ENCODE measurements at regions not wholly inside any gene's neighbourhood (a gene's known extent, or its start where the extent isn't known, plus 50 kb on each side); places are given as distances from the start of the nearest gene placed in this dataset.

- Histone ChIP-seq H3K27ac (ENCODE audit: low read depth, low read length) (no peak overlapping the region), H4K20me1 (ENCODE audit: insufficient read depth) (no peaks in the 10 kb centered on the region), H3K4me2 (ENCODE audit: low read length) (no peak overlapping the region), H3K9ac (ENCODE audit: low read length) (no peak overlapping the region), H3K9me2 (ENCODE audit: insufficient read depth) (no peaks in the 10 kb centered on the region), H3K79me2 (ENCODE audit: insufficient read depth, low read length) (peaks cover 14% of the 10 kb centered on the region; the same call in 1 of the 2 replicates), H3K27me3 (ENCODE audit: insufficient read depth, low read length) (no peaks in the 10 kb centered on the region), H2AFZ (ENCODE audit: low read depth, low read length, poor library complexity, severe bottlenecking) (no peak overlapping the region), H3K4me3 (replicated peaks in 1 of 2; ENCODE audit: low read depth in 1 of 2, low read length in 2 of 2) (no peak overlapping the region), H3K9me3 (ENCODE audit: control insufficient read depth in 1 of 2, insufficient read depth in 1 of 2, low read depth in 1 of 2, low read length in 2 of 2) (no peaks in the 10 kb centered on the region), H3K4me1 (ENCODE audit: control insufficient read depth in 1 of 2, insufficient read depth in 2 of 2, low read length in 2 of 2) (peaks cover 0 to 5% of the 10 kb centered on the region in 2 experiments; a peak in 1 of 4 replicates), H3K36me3 (ENCODE audit: control insufficient read depth in 1 of 2, insufficient read depth in 2 of 2, low read length in 2 of 2) (no peaks in the 10 kb centered on the region)
- ATAC-seq (no peak), DNase-seq (ENCODE audit: low read depth, low spot score) (no peak)
- intact Hi-C loops (cut with micrococcal nuclease): no loop called here
- ChIA-PET POLR2A (no interaction called here), RAD21 (ENCODE audit: low non-redundant PET in 1 of 2, low total read pairs in 2 of 2, uncharacterized antibody in 2 of 2, unreplicated experiment in 2 of 2) (no interaction called here), CTCF (interaction anchor here (0.9 kb wide), 1 partner anchor 9 kb away, joined by 4 read pairs; no protein-coding TSS in a partner anchor)
- TF ChIP-seq EGR1 (IDR thresholded peaks at IDR 0.05; ENCODE audit: low read depth) (no peak), ZBTB33 (IDR thresholded peaks at IDR 0.05; ENCODE audit: extremely low read depth, insufficient replicate concordance, low read length) (no peak), SP1 (IDR thresholded peaks at IDR 0.05; ENCODE audit: low read depth) (no peak), ZNF274 (IDR thresholded peaks at IDR 0.05; ENCODE audit: low read depth, low read length) (no peak), JUND (IDR thresholded peaks at IDR 0.05) (no peak), POLR2A (IDR thresholded peaks at IDR 0.05; ENCODE audit: borderline replicate concordance, extremely low read depth, insufficient read depth, insufficient read length) (no peak), EZH2phosphoT487 (IDR thresholded peaks at IDR 0.05; ENCODE audit: borderline replicate concordance) (no peak), SRF (IDR thresholded peaks at IDR 0.05; ENCODE audit: low read depth) (no peak), POLR2AphosphoS5 (IDR thresholded peaks at IDR 0.05; ENCODE audit: low read depth, low read length) (no peak), TCF7L2 (IDR thresholded peaks at IDR 0.05; ENCODE audit: borderline replicate concordance, extremely low read depth, insufficient read depth, insufficient read length) (no peak), CBX3 (IDR thresholded peaks at IDR 0.05; ENCODE audit: low read depth) (no peak), CEBPB (IDR thresholded peaks at IDR 0.05; ENCODE audit: low read depth) (no peak), ZFX (IDR thresholded peaks at IDR 0.05) (no peak), SIN3A (IDR thresholded peaks at IDR 0.05; ENCODE audit: low read depth) (no peak)
- TF ChIP-seq, protein P1, sequence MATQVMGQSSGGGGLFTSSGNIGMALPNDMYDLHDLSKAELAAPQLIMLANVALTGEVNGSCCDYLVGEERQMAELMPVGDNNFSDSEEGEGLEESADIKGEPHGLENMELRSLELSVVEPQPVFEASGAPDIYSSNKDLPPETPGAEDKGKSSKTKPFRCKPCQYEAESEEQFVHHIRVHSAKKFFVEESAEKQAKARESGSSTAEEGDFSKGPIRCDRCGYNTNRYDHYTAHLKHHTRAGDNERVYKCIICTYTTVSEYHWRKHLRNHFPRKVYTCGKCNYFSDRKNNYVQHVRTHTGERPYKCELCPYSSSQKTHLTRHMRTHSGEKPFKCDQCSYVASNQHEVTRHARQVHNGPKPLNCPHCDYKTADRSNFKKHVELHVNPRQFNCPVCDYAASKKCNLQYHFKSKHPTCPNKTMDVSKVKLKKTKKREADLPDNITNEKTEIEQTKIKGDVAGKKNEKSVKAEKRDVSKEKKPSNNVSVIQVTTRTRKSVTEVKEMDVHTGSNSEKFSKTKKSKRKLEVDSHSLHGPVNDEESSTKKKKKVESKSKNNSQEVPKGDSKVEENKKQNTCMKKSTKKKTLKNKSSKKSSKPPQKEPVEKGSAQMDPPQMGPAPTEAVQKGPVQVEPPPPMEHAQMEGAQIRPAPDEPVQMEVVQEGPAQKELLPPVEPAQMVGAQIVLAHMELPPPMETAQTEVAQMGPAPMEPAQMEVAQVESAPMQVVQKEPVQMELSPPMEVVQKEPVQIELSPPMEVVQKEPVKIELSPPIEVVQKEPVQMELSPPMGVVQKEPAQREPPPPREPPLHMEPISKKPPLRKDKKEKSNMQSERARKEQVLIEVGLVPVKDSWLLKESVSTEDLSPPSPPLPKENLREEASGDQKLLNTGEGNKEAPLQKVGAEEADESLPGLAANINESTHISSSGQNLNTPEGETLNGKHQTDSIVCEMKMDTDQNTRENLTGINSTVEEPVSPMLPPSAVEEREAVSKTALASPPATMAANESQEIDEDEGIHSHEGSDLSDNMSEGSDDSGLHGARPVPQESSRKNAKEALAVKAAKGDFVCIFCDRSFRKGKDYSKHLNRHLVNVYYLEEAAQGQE (IDR thresholded peaks at IDR 0.05; ENCODE audit: low read depth): no peak
- no TSS peak for BruUV-seq (replicated peaks)
These were observed 192.4 kb upstream of the IL12A start for GRCh38 chr3:159796226-159796625.

Measured in HCT116 (cell line).